A673 (cell line): ENCODE measurements at regions not wholly inside any gene's neighbourhood (a gene's known extent, or its start where the extent isn't known, plus 50 kb on each side); places are given as distances from the start of the nearest gene placed in this dataset.

ENCODE experiments used
- CTCF ChIP-seq: fragments of 300-800, 200-600 bp; sonication (generic); conservative IDR thresholded peaks from 2 replicates; pipeline ENCODE4 v1.5.1; 2017; ENCODE audit warnings: low read depth, mild to moderate bottlenecking, antibody characterized with exemption, low read length, moderate library complexity, mixed read lengths
- EZH2 ChIP-seq: fragments of 200-600 bp; sonication (generic); IDR thresholded peaks from 2 replicates; pipeline ENCODE4 v1.6.1; 2017; ENCODE audit warnings: borderline replicate concordance, low read depth, mild to moderate bottlenecking, mixed read lengths, antibody characterized with exemption, low read length; ENCODE audit not compliant: poor library complexity, severe bottlenecking

GRCh38 chr7:19307554-19307953 lies 162.3 kb upstream of the FERD3L start:
- TF ChIP-seq CTCF, result no peak
- TF ChIP-seq EZH2, result no peak
